ENCODE measurements at regions not wholly inside any gene's neighbourhood (a gene's known extent, or its start where the extent isn't known, plus 50 kb on each side); places are given as distances from the start of the nearest gene placed in this dataset.
"Not testable (repeated sequence)": the region's sequence is repeated elsewhere in the genome, so short reads cannot be mapped to it uniquely, and the experiment has no call there.

- no peak for DNase-seq (ENCODE audit: low spot score)
These were observed 177.5 kb upstream of the S1PR3 start for GRCh38 chr9:88813638-88814209.

GRCh38 chr9:88814577-88814976 is 176.7 kb upstream of the S1PR3 start:
- DNase-seq (ENCODE audit: low spot score), result peak; percentile 89

- peak; percentile 74 for DNase-seq (ENCODE audit: low spot score)
These were observed 175.1 kb upstream of the S1PR3 start for GRCh38 chr9:88816141-88816540.

- DNase-seq (ENCODE audit: low spot score), result no peak
These were observed 174.7 kb upstream of the S1PR3 start for GRCh38 chr9:88816591-88816990.

- DNase-seq (ENCODE audit: low spot score), result no peak
These were observed 173.6 kb upstream of the S1PR3 start for GRCh38 chr9:88817628-88818027.

- no peak for DNase-seq (ENCODE audit: low spot score)
These were observed 172.6 kb upstream of the S1PR3 start for GRCh38 chr9:88818495-88819201.

GRCh38 chr9:88819476-88819875 is 171.8 kb upstream of the S1PR3 start:
- DNase-seq (ENCODE audit: low spot score), result no peak

GRCh38 chr9:88820055-88820454 is 171.2 kb upstream of the S1PR3 start:
- no peak for DNase-seq (ENCODE audit: low spot score)

- no peak for DNase-seq (ENCODE audit: low spot score)
These were observed 170.1 kb upstream of the S1PR3 start for GRCh38 chr9:88821033-88821745.

- DNase-seq (ENCODE audit: low spot score), result no peak
These were observed 169.5 kb upstream of the S1PR3 start for GRCh38 chr9:88821746-88822106.

GRCh38 chr9:88824711-88825110 is 166.6 kb upstream of the S1PR3 start:
- DNase-seq (ENCODE audit: low spot score), result no peak

GRCh38 chr9:88826181-88826580 is 165.1 kb upstream of the S1PR3 start:
- no peak for DNase-seq (ENCODE audit: low spot score)

- DNase-seq (ENCODE audit: low spot score), result peak; percentile 66
These were observed 164.5 kb upstream of the S1PR3 start for GRCh38 chr9:88826771-88827181.

- DNase-seq (ENCODE audit: low spot score), result no peak
These were observed 163.2 kb upstream of the S1PR3 start for GRCh38 chr9:88828018-88828417.

- DNase-seq (ENCODE audit: low spot score), result no peak
These were observed 162.7 kb upstream of the S1PR3 start for GRCh38 chr9:88828492-88828974.

GRCh38 chr9:88829276-88829675 is 162.0 kb upstream of the S1PR3 start:
- DNase-seq (ENCODE audit: low spot score), result no peak

GRCh38 chr9:88831713-88832407 is 159.4 kb upstream of the S1PR3 start:
- DNase-seq (ENCODE audit: low spot score), result no peak

GRCh38 chr9:88833946-88834345 is 157.3 kb upstream of the S1PR3 start:
- no peak for DNase-seq (ENCODE audit: low spot score)

GRCh38 chr9:88835038-88835466 is 156.2 kb upstream of the S1PR3 start:
- DNase-seq (ENCODE audit: low spot score), result no peak

- no peak for DNase-seq (ENCODE audit: low spot score)
These were observed 155.5 kb upstream of the S1PR3 start for GRCh38 chr9:88835772-88836171.

- DNase-seq (ENCODE audit: low spot score), result no peak
These were observed 153.5 kb upstream of the S1PR3 start for GRCh38 chr9:88837731-88838130.

- DNase-seq (ENCODE audit: low spot score), result not testable (repeated sequence)
These were observed 141.4 kb upstream of the S1PR3 start for GRCh38 chr9:88849878-88850277.

GRCh38 chr9:88852794-88853193 is 138.5 kb upstream of the S1PR3 start:
- peak; percentile 79 for DNase-seq (ENCODE audit: low spot score)

Measured in AG20443 (cell line).